ENCODE measurements at regions not wholly inside any gene's neighbourhood (a gene's known extent, or its start where the extent isn't known, plus 50 kb on each side); places are given as distances from the start of the nearest gene placed in this dataset.

DNA sequence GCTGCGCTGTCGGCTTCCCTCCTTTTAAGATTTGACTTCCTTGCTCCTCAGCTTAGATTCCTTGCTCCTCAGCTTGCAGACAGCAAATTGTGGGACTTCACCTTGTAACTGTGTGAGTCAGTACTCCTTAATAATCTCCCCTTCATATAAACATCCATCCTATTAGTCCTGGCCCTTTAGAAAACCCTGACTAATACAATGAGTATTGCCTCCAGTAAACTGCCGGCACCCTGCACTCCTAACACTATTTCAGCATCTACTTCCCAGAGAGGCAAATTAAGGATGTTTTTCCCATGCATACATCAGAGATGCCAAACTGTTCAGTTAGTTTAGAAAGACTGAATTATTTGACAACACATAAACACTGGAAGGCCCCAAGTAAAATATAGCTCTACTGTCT lies 611.3 kb upstream of the TMEM132C start:
- H3K27ac ChIP-seq: no peak overlapping the region
- no TSS peak for BruUV-seq (replicated peaks)
- H3K4me1 ChIP-seq (replicated peaks; ENCODE audit: insufficient read depth): no peaks in the 10 kb centered on the region
- peaks cover 19% of the 10 kb centered on the region for H3K27me3 ChIP-seq (ENCODE audit: insufficient read depth, low read depth)
- no peaks in the 10 kb centered on the region for H3K9me2 ChIP-seq (ENCODE audit: insufficient read depth)
- no peak overlapping the region for H3K4me2 ChIP-seq
- ChIA-PET CTCF (no interaction called here), POLR2A (ENCODE audit: unreplicated experiment) (no interaction called here)
- H3K9me3 ChIP-seq (ENCODE audit: insufficient read depth, low read depth): no peaks in the 10 kb centered on the region
- TF ChIP-seq, protein P1, sequence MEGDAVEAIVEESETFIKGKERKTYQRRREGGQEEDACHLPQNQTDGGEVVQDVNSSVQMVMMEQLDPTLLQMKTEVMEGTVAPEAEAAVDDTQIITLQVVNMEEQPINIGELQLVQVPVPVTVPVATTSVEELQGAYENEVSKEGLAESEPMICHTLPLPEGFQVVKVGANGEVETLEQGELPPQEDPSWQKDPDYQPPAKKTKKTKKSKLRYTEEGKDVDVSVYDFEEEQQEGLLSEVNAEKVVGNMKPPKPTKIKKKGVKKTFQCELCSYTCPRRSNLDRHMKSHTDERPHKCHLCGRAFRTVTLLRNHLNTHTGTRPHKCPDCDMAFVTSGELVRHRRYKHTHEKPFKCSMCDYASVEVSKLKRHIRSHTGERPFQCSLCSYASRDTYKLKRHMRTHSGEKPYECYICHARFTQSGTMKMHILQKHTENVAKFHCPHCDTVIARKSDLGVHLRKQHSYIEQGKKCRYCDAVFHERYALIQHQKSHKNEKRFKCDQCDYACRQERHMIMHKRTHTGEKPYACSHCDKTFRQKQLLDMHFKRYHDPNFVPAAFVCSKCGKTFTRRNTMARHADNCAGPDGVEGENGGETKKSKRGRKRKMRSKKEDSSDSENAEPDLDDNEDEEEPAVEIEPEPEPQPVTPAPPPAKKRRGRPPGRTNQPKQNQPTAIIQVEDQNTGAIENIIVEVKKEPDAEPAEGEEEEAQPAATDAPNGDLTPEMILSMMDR (conservative IDR thresholded peaks at IDR 0.05): no peak
- no peak for TF ChIP-seq EZH2 (IDR thresholded peaks at IDR 0.05; ENCODE audit: low read depth)
- intact Hi-C loops (cut with micrococcal nuclease; ENCODE audit: unreplicated experiment): no loop called here
- DNase-seq: no peak
- no peaks in the 10 kb centered on the region for H4K20me1 ChIP-seq (ENCODE audit: insufficient read depth)
- H3K36me3 ChIP-seq (ENCODE audit: low read depth): no peaks in the 10 kb centered on the region
- H3K4me3 ChIP-seq: no peak overlapping the region
- H3K79me2 ChIP-seq (ENCODE audit: low read depth): no peaks in the 10 kb centered on the region
- no peak overlapping the region for H2AFZ ChIP-seq
- H3F3A ChIP-seq (ENCODE audit: insufficient read depth, low read depth): no peaks in the 10 kb centered on the region

GRCh38 chr12:127656266-127656665 lies 610.7 kb upstream of the TMEM132C start:
- Histone ChIP-seq H3K4me1 (replicated peaks; ENCODE audit: insufficient read depth) (no peaks in the 10 kb centered on the region), H3K27ac (no peak overlapping the region), H3K79me2 (ENCODE audit: low read depth) (no peaks in the 10 kb centered on the region), H2AFZ (no peak overlapping the region), H3K4me2 (no peak overlapping the region), H3K27me3 (ENCODE audit: insufficient read depth, low read depth) (peaks cover 19% of the 10 kb centered on the region), H4K20me1 (ENCODE audit: insufficient read depth) (no peaks in the 10 kb centered on the region), H3K4me3 (no peak overlapping the region), H3K36me3 (ENCODE audit: low read depth) (no peaks in the 10 kb centered on the region), H3F3A (ENCODE audit: insufficient read depth, low read depth) (no peaks in the 10 kb centered on the region), H3K9me2 (ENCODE audit: insufficient read depth) (no peaks in the 10 kb centered on the region), H3K9me3 (ENCODE audit: insufficient read depth, low read depth) (no peaks in the 10 kb centered on the region)
- BruUV-seq (replicated peaks): no TSS peak
- CTCF ChIA-PET: no interaction called here
- no peak for DNase-seq
- intact Hi-C loops (cut with micrococcal nuclease; ENCODE audit: unreplicated experiment): no loop called here
- POLR2A ChIA-PET (ENCODE audit: unreplicated experiment): no interaction called here
- TF ChIP-seq, protein P1 (conservative IDR thresholded peaks at IDR 0.05): no peak
- TF ChIP-seq EZH2 (IDR thresholded peaks at IDR 0.05; ENCODE audit: low read depth): no peak

GRCh38 chr12:127657036-127657435 lies 609.9 kb upstream of the TMEM132C start:
- Histone ChIP-seq H2AFZ (no peak overlapping the region), H3K4me2 (no peak overlapping the region), H3K9me2 (ENCODE audit: insufficient read depth) (no peaks in the 10 kb centered on the region), H3K9me3 (ENCODE audit: insufficient read depth, low read depth) (no peaks in the 10 kb centered on the region), H3K27ac (no peak overlapping the region), H3F3A (ENCODE audit: insufficient read depth, low read depth) (no peaks in the 10 kb centered on the region), H3K4me1 (replicated peaks; ENCODE audit: insufficient read depth) (no peaks in the 10 kb centered on the region), H3K36me3 (ENCODE audit: low read depth) (no peaks in the 10 kb centered on the region), H4K20me1 (ENCODE audit: insufficient read depth) (no peaks in the 10 kb centered on the region), H3K4me3 (no peak overlapping the region), H3K79me2 (ENCODE audit: low read depth) (no peaks in the 10 kb centered on the region), H3K27me3 (ENCODE audit: insufficient read depth, low read depth) (peaks cover 19% of the 10 kb centered on the region)
- intact Hi-C loops (cut with micrococcal nuclease; ENCODE audit: unreplicated experiment): no loop called here
- POLR2A ChIA-PET (ENCODE audit: unreplicated experiment): no interaction called here
- no peak for TF ChIP-seq EZH2 (IDR thresholded peaks at IDR 0.05; ENCODE audit: low read depth)
- TF ChIP-seq, protein P1 (conservative IDR thresholded peaks at IDR 0.05): no peak
- no peak for DNase-seq
- CTCF ChIA-PET: no interaction called here
- no TSS peak for BruUV-seq (replicated peaks)
